GM12891 (cell line): ENCODE measurements at regions not wholly inside any gene's neighbourhood (a gene's known extent, or its start where the extent isn't known, plus 50 kb on each side); places are given as distances from the start of the nearest gene placed in this dataset.

Source experiments
- DNase-seq: peaks from one replicate; pipeline ENCODE4 v3.0.0; 2011; ENCODE audit warnings: low spot score; ENCODE audit not compliant: insufficient read length
- FAIRE-seq: peaks from 2 replicates; lab custom pipeline; 2011; peaks lifted over from hg19 to GRCh38; lab: Jason Lieb, UNC
- PAX5 ChIP-seq: IDR thresholded peaks from 2 replicates; pipeline ENCODE4 v1.6.1; 2011; ENCODE audit warnings: low read length, moderate library complexity, mild to moderate bottlenecking; ENCODE audit not compliant: insufficient read depth, severe bottlenecking
- POLR2A ChIP-seq: IDR thresholded peaks from 2 replicates; pipeline ENCODE4 v1.6.1; 2011; ENCODE audit warnings: low read depth, low read length, control low read depth
- POLR2AphosphoS5 ChIP-seq: IDR thresholded peaks from 2 replicates; pipeline ENCODE4 v1.6.1; 2011; ENCODE audit warnings: low read depth, low read length, control low read depth
- POU2F2 ChIP-seq: IDR thresholded peaks from 2 replicates; pipeline ENCODE4 v1.6.1; 2011; ENCODE audit warnings: low read depth, mild to moderate bottlenecking, control low read depth, low read length, moderate library complexity
- SPI1 ChIP-seq: IDR thresholded peaks from 2 replicates; pipeline ENCODE4 v1.6.1; 2011; ENCODE audit warnings: low read depth, low read length, control low read depth
- TAF1 ChIP-seq: IDR thresholded peaks from 2 replicates; pipeline ENCODE4 v1.6.1; 2011; ENCODE audit warnings: low read depth, low read length, control low read depth

DNA sequence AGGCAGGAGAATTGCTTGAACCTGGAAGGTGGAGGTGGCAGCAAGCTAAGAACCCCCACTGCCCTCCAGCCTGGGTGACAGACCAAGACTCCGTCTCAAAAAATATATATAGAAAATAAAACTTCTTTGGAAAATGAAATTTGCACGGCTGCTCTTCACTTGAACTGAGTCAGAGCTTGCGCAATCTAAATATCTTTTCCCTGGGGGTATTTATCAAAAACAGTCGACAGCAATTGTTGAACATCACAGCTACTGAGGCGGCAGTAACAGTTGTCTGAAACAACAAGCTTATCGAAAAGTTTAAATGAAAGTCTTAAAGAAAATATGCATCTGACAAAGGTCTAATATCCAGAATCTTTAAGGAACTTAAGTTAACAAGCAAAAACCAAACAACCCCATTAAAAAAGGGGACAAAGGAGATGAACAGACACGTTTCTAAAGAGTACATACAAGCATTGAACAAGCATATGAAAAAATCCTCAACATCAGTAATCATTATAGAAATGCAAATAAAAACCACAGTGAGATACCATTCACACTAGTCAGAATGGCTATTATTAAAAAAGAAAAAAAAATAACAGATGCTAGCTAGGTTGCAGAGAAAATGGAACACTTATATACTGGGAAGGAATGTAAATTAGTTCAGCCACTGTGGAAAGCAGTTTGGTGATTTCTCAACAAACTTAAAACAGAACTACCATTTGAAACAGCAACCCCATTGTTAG, 153.6 kb upstream of the CDH9 start:
- DNase-seq (no peak), FAIRE-seq (no peak)
- no peak for TF ChIP-seq POU2F2
- no peak for TF ChIP-seq POLR2A
- TF ChIP-seq POLR2AphosphoS5, result no peak
- TF ChIP-seq TAF1, result no peak
- TF ChIP-seq SPI1, result no peak
- no peak for TF ChIP-seq PAX5

- TF ChIP-seq POLR2A (no peak), TAF1 (no peak), SPI1 (no peak), PAX5 (no peak), POLR2AphosphoS5 (no peak), POU2F2 (no peak)
- no peak for FAIRE-seq
- no peak for DNase-seq
Measured at GRCh38 chr5:27172693-27173092, 134.3 kb upstream of the CDH9 start.

DNA sequence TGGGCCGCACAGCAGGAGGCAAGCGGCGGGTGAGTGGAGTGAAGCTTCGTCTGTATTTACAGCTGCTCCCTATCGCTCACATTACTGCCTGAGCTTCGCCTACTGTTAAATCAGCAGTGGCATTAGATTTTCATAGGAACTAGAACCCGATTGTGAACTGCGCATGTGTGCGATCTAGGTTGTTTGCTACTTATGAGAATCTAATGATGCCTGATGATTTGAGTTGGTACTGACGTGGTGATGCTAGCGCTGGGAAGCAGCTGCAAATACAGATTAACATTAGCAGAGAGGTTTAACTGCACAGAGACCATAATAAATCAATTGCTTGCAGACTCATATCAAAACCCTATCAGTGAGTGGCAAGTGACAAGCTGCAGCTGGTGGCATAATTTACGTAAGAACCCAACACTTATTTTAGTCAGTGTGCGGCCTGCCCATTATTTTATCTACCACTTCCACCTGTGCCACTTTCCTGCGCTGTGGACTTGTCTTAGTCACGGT, 133.4 kb upstream of the CDH9 start:
- FAIRE-seq, result no peak

DNA sequence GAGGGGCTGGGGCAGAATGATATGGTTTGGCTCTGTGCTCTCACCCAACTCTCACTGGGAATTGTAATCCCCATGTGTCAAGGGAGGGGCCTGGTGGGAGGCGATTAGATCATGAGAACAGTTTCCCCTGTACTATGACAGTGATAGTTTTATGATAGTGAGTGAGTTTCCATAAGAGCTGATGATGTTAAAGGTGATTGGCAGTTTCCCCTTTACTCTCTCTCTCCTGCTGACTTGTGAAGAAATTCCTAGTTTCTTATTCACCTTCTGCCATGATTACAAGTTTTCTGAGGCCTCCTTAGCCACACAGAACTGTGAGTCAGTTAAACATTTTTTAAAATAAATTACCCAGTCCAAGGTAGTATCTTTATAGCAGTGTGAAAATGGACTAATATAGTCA, 120.4 kb upstream of the CDH9 start:
- FAIRE-seq (no peak), DNase-seq (no peak)
- TF ChIP-seq POLR2A (no peak), SPI1 (no peak), POLR2AphosphoS5 (no peak), PAX5 (no peak), POU2F2 (no peak), TAF1 (no peak)

More for the DNA sequence above, 133.4 kb upstream of the CDH9 start:
- TF ChIP-seq POU2F2 (no peak), POLR2AphosphoS5 (no peak), PAX5 (no peak), TAF1 (no peak), POLR2A (no peak), SPI1 (no peak)
- DNase-seq, result no peak

DNA sequence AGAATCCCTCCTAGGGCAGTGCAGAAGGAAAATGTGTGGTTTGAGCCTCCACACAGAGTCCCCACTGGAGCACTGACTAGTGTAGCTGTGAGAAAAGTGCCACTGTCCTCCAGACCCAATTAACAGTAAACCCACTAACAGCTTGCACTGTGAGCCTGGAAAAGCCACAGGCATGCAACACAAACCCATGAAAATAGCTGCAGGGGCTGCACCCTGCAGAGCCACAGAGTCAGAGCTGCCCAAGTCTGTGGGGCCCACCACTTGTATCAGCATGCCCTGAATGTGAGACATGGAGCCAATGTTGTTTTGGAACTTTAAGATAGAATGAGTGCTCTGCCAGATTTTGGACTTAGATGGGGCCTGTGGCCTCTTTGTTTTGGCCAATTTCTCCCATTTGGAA, 119.8 kb upstream of the CDH9 start:
- TF ChIP-seq TAF1, result no peak
- no peak for TF ChIP-seq POU2F2
- no peak for TF ChIP-seq POLR2AphosphoS5
- TF ChIP-seq PAX5, result no peak
- no peak for TF ChIP-seq SPI1
- FAIRE-seq (no peak), DNase-seq (no peak)

- FAIRE-seq, result no peak
- no peak for DNase-seq
- TF ChIP-seq POLR2A, result no peak
- TF ChIP-seq SPI1, result no peak
- no peak for TF ChIP-seq POLR2AphosphoS5
- TF ChIP-seq PAX5, result no peak
Measured at GRCh38 chr5:27144456-27144855, 106.1 kb upstream of the CDH9 start.

- no peak for TF ChIP-seq POU2F2
- TF ChIP-seq POLR2AphosphoS5, result no peak
- TF ChIP-seq PAX5, result no peak
- TF ChIP-seq POLR2A, result no peak
- no peak for TF ChIP-seq TAF1
- no peak for TF ChIP-seq SPI1
- DNase-seq (no peak), FAIRE-seq (no peak)
Measured at GRCh38 chr5:27140831-27141230, 102.4 kb upstream of the CDH9 start.

DNA sequence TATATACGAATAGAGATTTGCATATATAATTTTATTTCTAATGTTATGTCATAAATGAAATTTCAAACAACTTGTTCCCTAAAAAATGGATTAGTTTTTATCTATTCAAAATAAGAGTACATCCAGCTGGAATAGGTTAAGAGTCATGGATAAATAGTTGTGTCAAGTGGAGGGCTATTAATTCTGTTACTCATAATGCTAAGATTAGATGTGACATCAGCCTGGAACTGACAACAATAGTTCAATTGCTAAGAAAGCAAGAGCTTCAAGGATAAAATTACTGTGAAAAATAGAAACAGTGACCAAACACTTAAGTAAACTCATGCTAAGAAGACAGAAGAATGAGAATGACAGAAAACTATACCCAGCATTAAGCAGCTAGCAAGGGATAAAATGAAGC, 92.2 kb upstream of the CDH9 start:
- TF ChIP-seq POLR2AphosphoS5, result no peak
- TF ChIP-seq POLR2A, result no peak
- no peak for TF ChIP-seq SPI1
- TF ChIP-seq TAF1, result no peak
- TF ChIP-seq PAX5, result no peak
- no peak for TF ChIP-seq POU2F2
- FAIRE-seq (no peak), DNase-seq (no peak)

DNA sequence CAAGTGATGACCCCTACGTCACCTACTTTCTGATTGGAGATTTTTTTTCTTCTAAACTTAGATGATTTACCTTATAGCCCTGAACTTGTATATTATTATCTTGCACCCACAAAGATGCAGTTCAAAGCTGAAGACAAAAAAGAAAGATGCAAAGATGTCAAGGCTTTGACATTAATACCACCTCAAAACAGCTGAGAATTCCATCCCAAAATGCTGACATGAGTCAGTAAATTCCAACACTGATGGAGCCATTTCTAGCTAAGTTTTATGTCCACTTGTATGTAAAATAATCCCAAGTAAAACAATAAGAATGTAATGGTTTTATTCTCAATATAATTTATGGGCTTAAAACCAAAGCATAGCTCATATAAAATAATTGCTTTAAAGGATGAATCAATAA, 91.5 kb upstream of the CDH9 start:
- DNase-seq (no peak), FAIRE-seq (no peak)
- no peak for TF ChIP-seq POLR2AphosphoS5
- TF ChIP-seq SPI1, result no peak
- no peak for TF ChIP-seq POU2F2
- TF ChIP-seq TAF1, result no peak
